Amygdala (tissue), 56 donors: ENCODE measurements at regions not wholly inside any gene's neighbourhood (a gene's known extent, or its start where the extent isn't known, plus 50 kb on each side); places are given as distances from the start of the nearest gene placed in this dataset.

ENCODE experiments used
- DNase-seq, 56 donors: peaks; one replicate each; lab custom pipeline; 2025; lab: John Stamatoyannopoulos, UW

GRCh38 chr17:72359811-72360210, 239.0 kb downstream of the SOX9 start:
- no peak for DNase-seq

- no peak for DNase-seq
These were observed 239.6 kb downstream of the SOX9 start for GRCh38 chr17:72360386-72360940.

- DNase-seq, result no peak
These were observed 241.1 kb downstream of the SOX9 start for GRCh38 chr17:72361892-72362291.

GRCh38 chr17:72362376-72363088, 241.7 kb downstream of the SOX9 start:
- no peak for DNase-seq

- DNase-seq, result no peak
These were observed 242.3 kb downstream of the SOX9 start for GRCh38 chr17:72363089-72363610.

- DNase-seq, result no peak
These were observed 245.1 kb downstream of the SOX9 start for GRCh38 chr17:72365857-72366414.

- DNase-seq, result no peak
These were observed 245.8 kb downstream of the SOX9 start for GRCh38 chr17:72366626-72367025.

GRCh38 chr17:72368191-72368590, 247.4 kb downstream of the SOX9 start:
- no peak for DNase-seq

- no peak for DNase-seq
These were observed 248.5 kb downstream of the SOX9 start for GRCh38 chr17:72369366-72369765.

- no peak for DNase-seq
These were observed 250.0 kb downstream of the SOX9 start for GRCh38 chr17:72370819-72371218.

- DNase-seq, result no peak
These were observed 251.4 kb downstream of the SOX9 start for GRCh38 chr17:72372185-72372584.

GRCh38 chr17:72373910-72374741, 253.3 kb downstream of the SOX9 start:
- DNase-seq, result peak in 4 of 56 donors; percentile 9 to 24 (median 18)

GRCh38 chr17:72376526-72377345, 255.9 kb downstream of the SOX9 start:
- no peak for DNase-seq

- peak in 32 of 56 donors; percentile 4 to 51 (median 26) for DNase-seq
These were observed 257.9 kb downstream of the SOX9 start for GRCh38 chr17:72378414-72379390.

GRCh38 chr17:72379516-72379915, 258.7 kb downstream of the SOX9 start:
- peak in 2 of 56 donors; percentile 5 to 8 for DNase-seq

- no peak for DNase-seq
These were observed 259.3 kb downstream of the SOX9 start for GRCh38 chr17:72380120-72380519.

- DNase-seq, result no peak
These were observed 259.9 kb downstream of the SOX9 start for GRCh38 chr17:72380737-72381136.

GRCh38 chr17:72381597-72382397, 261.0 kb downstream of the SOX9 start:
- no peak for DNase-seq
